ENCODE measurements at regions not wholly inside any gene's neighbourhood (a gene's known extent, or its start where the extent isn't known, plus 50 kb on each side); places are given as distances from the start of the nearest gene placed in this dataset.
"Not testable (repeated sequence)": the region's sequence is repeated elsewhere in the genome, so short reads cannot be mapped to it uniquely, and the experiment has no call there.

- DNase-seq (ENCODE audit: extremely low read depth in 1 of 11, low read depth in 9 of 11, low spot score in 4 of 11), result no peak
Observed at GRCh38 chr2:113342650-113343049, 63.9 kb upstream of the PAX8 start.

GRCh38 chr2:113341870-113342253, 63.1 kb upstream of the PAX8 start:
- not testable (repeated sequence) for DNase-seq (ENCODE audit: extremely low read depth in 1 of 11, low read depth in 9 of 11, low spot score in 4 of 11)

GRCh38 chr2:113341191-113341869, 62.6 kb upstream of the PAX8 start:
- DNase-seq (ENCODE audit: extremely low read depth in 1 of 11, low read depth in 9 of 11, low spot score in 4 of 11), result no peak

- no peak for DNase-seq (ENCODE audit: extremely low read depth in 1 of 11, low read depth in 9 of 11, low spot score in 4 of 11)
Observed at GRCh38 chr2:113337809-113338208, 59.1 kb upstream of the PAX8 start.

GRCh38 chr2:113336040-113336439, 57.3 kb upstream of the PAX8 start:
- peak in 2 of 11 donors; percentile 53 to 60 for DNase-seq (ENCODE audit: extremely low read depth in 1 of 11, low read depth in 9 of 11, low spot score in 4 of 11)

GRCh38 chr2:113334147-113334546, 55.4 kb upstream of the PAX8 start:
- no peak for DNase-seq (ENCODE audit: extremely low read depth in 1 of 11, low read depth in 9 of 11, low spot score in 4 of 11)

DNA sequence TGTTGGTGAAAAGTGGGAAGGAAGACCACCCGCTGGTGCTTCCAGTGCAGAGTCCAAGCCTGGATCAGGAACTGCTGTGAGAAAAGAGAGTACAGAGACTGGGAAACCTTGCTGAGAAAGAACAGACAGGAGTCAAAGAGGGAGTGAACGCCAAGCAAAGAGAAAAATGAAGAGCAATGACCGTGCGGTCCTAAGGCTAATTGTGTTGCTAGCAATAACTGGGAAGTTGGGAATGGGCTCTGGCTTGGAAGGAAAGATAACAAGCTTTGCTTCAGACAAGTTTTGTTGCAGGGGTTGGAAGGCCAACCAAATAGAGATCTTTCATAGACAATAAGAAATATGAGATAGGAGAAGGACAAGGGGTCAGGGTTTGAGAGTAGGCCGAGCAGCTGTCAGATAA, 55.0 kb upstream of the PAX8 start:
- DNase-seq (ENCODE audit: extremely low read depth in 1 of 11, low read depth in 9 of 11, low spot score in 4 of 11), result not testable (repeated sequence)

GRCh38 chr2:113330060-113330767, 51.5 kb upstream of the PAX8 start:
- not testable (repeated sequence) for DNase-seq (ENCODE audit: extremely low read depth in 1 of 11, low read depth in 9 of 11, low spot score in 4 of 11)

DNA sequence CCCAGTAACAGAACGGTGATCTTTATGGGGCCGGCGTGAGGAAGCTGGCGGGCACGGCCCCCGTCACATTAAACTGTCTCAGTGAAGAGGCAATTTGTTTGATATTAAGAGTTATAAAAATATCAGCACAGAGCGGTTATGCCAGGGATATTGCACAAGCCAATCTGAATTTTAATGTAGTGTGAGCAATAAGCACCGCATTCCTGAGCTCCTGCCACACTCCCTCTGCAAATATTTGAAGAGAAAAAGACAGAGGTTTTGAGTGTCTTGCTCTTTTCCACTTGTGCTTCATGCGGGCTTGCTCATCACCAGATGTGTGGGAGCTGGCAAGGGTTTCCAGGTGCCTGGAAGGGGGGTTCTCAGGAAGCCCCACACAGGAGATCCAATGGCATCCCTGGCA, 50.3 kb upstream of the PAX8 start:
- not testable (repeated sequence) for DNase-seq (ENCODE audit: extremely low read depth in 1 of 11, low read depth in 9 of 11, low spot score in 4 of 11)

DNA sequence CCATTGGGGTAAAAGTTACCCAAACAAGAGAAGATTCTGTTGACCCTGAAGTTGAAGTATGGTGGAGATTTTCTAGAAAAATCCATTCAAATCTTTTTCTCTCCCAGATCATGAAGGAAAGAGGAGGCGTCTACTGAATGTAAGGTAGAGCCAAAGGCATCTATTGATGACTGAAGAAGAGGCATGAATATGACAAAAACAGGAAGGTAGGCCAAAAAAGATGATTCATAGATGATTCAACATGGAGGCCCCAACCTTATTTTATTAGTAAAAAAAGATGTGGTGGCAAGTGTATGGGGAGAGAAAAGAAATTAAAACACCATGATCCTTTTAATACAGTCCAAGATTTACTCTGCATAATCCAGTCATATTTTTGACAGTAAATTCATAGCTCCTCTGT, 49.9 kb upstream of the PAX8 start:
- not testable (repeated sequence) for DNase-seq (ENCODE audit: extremely low read depth in 1 of 11, low read depth in 9 of 11, low spot score in 4 of 11)

All from renal cortex interstitium (tissue), 11 donors.